GM13977 (cell line): ENCODE measurements at regions not wholly inside any gene's neighbourhood (a gene's known extent, or its start where the extent isn't known, plus 50 kb on each side); places are given as distances from the start of the nearest gene placed in this dataset.
"Not testable (repeated sequence)": the region's sequence is repeated elsewhere in the genome, so short reads cannot be mapped to it uniquely, and the experiment has no call there.

Experiments
- DNase-seq: peaks from one replicate; pipeline ENCODE4 v3.0.0; 2012; ENCODE audit warnings: low spot score
- CTCF ChIP-seq: IDR thresholded peaks from 2 replicates; pipeline ENCODE4 v1.5.1; 2012; ENCODE audit warnings: mild to moderate bottlenecking, control low read depth; ENCODE audit not compliant: insufficient read depth; ENCODE audit errors: extremely low read depth, missing control alignments
- in situ Hi-C: fragments of 300-500 bp; cut with MboI; formaldehyde crosslinking; loops from one replicate; pipeline ENCODE4 v1.12.0; 2022; ENCODE audit warnings: low sequenced_read_pairs, low pct_unique_long_range_greater_than_20kb, mixed read lengths, inconsistent platforms; ENCODE audit not compliant: unreplicated experiment

GRCh38 chr14:65840118-65840751 is 427.7 kb downstream of the FUT8 start:
- in situ Hi-C loops: loop anchor here (25.0 kb wide), 1 partner anchor 428 kb away; the partner anchor contains the start of gene FUT8
- TF ChIP-seq CTCF: no peak
- no peak for DNase-seq

GRCh38 chr14:65840786-65841185 is 428.3 kb downstream of the FUT8 start:
- TF ChIP-seq CTCF: no peak
- no peak for DNase-seq
- in situ Hi-C loops: loop anchor here (25.0 kb wide), 1 partner anchor 428 kb away; the partner anchor contains the start of gene FUT8

GRCh38 chr14:65846196-65846868 is 433.8 kb downstream of the FUT8 start:
- DNase-seq: peak; percentile 47
- in situ Hi-C loops: loop anchor here (25.0 kb wide), 1 partner anchor 434 kb away; the partner anchor contains the start of gene FUT8
- no peak for TF ChIP-seq CTCF

- DNase-seq: peak; percentile 48
- in situ Hi-C loops: loop anchor here (25.0 kb wide), 1 partner anchor 435 kb away; the partner anchor contains the start of gene FUT8
- TF ChIP-seq CTCF: no peak
Measured at GRCh38 chr14:65847075-65847847, 434.7 kb downstream of the FUT8 start.

- in situ Hi-C loops: loop anchor here (25.0 kb wide), 1 partner anchor 436 kb away; the partner anchor contains the start of gene FUT8
- not testable (repeated sequence) for DNase-seq
Measured at GRCh38 chr14:65847931-65848330, 435.4 kb downstream of the FUT8 start.

GRCh38 chr14:65849091-65849490 is 436.6 kb downstream of the FUT8 start:
- in situ Hi-C loops: loop anchor here (25.0 kb wide), 1 partner anchor 437 kb away; the partner anchor contains the start of gene FUT8
- no peak for DNase-seq
- TF ChIP-seq CTCF: no peak

- no peak for DNase-seq
- TF ChIP-seq CTCF: no peak
- in situ Hi-C loops: loop anchor here (25.0 kb wide), 1 partner anchor 437 kb away; the partner anchor contains the start of gene FUT8
Measured at GRCh38 chr14:65849558-65849957, 437.0 kb downstream of the FUT8 start.
